Activated CD4-positive, alpha-beta T cell treated with anti-CD3 and anti-CD28 coated beads for 36 hours (primary cell): ENCODE measurements at regions not wholly inside any gene's neighbourhood (a gene's known extent, or its start where the extent isn't known, plus 50 kb on each side); places are given as distances from the start of the nearest gene placed in this dataset.

Experiments
- ATAC-seq: fragments of 200-7000 bp; cut with Tn5 transposase; one replicate; pipeline ENCODE4 v1.10.0; 2021; ENCODE audit warnings: mild to moderate bottlenecking, moderate library complexity
- CTCF ChIA-PET: fragments of 350-600 bp; sonication (Branson Sonifier 250); formaldehyde crosslinking; loops from one replicate; lab custom pipeline; 2021; ENCODE audit warnings: antibody characterized with exemption; lab: Charles Lee
- POLR2A ChIA-PET: fragments of 350-600 bp; sonication (Branson Sonifier 250); formaldehyde crosslinking; loops from one replicate; lab custom pipeline; 2021; ENCODE audit warnings: antibody characterized with exemption, inconsistent platforms; lab: Charles Lee
- DNase-seq: peaks from one replicate; pipeline ENCODE4 v3.0.0-alpha.2; 2020
- H3K27ac Mint-ChIP-seq: one replicate; pipeline ENCODE4 v1.8.0; 2021; ENCODE audit warnings: mixed read lengths
- H3K27me3 Mint-ChIP-seq: one replicate; pipeline ENCODE4 v1.8.0; 2021; ENCODE audit warnings: mixed read lengths
- H3K36me3 Mint-ChIP-seq: one replicate; pipeline ENCODE4 v1.8.0; 2021; ENCODE audit warnings: low read depth, mixed read lengths
- H3K4me1 Mint-ChIP-seq: one replicate; pipeline ENCODE4 v1.8.0; 2021; ENCODE audit warnings: mixed read lengths
- H3K4me3 Mint-ChIP-seq: one replicate; pipeline ENCODE4 v1.8.0; 2021; ENCODE audit warnings: mild to moderate bottlenecking, moderate library complexity, mixed read lengths
- H3K9me3 Mint-ChIP-seq: one replicate; pipeline ENCODE4 v1.8.0; 2021; ENCODE audit warnings: low read depth, mixed read lengths
- intact Hi-C, 2 experiments: fragments of 100-400 bp; cut with DNase I in 1 of 2; cut with micrococcal nuclease in 1 of 2; formaldehyde crosslinking; loops; one replicate each; pipeline versions ENCODE4 v1.14.2 to v1.15.1; 2022 to 2024; cut with DNase I, micrococcal nuclease

DNA sequence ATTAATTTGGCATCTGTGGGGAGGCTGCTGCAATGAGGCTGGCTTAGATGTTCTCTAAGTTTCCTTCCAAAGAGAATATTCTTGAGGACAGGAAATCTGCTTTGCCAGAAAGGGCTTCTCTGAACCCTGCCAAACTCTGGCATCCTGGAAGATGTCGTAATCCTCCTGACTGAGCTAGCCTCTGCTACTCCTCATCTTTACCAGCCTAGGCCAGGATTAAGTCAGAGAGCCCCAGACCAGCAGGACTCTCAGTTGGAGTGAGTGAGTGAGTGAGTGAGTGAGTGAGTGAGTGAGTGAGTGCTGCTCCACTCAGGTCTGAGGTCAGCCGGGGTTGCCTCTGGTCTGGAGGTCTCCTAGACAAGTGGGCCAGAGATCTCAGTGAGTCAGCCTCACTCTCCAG, 104.9 kb upstream of the SOD3 start:
- H3K36me3 Mint-ChIP-seq = no peaks in the 10 kb centered on the region
- H3K4me3 Mint-ChIP-seq = no peak overlapping the region
- POLR2A ChIA-PET = no interaction called here
- intact Hi-C loops = no loop called here
- H3K9me3 Mint-ChIP-seq = no peaks in the 10 kb centered on the region
- CTCF ChIA-PET = no interaction called here
- H3K27me3 Mint-ChIP-seq = peaks cover 8% of the 10 kb centered on the region
- no peak overlapping the region for H3K27ac Mint-ChIP-seq
- DNase-seq (no peak), ATAC-seq (no peak)
- H3K4me1 Mint-ChIP-seq = no peaks in the 10 kb centered on the region

DNA sequence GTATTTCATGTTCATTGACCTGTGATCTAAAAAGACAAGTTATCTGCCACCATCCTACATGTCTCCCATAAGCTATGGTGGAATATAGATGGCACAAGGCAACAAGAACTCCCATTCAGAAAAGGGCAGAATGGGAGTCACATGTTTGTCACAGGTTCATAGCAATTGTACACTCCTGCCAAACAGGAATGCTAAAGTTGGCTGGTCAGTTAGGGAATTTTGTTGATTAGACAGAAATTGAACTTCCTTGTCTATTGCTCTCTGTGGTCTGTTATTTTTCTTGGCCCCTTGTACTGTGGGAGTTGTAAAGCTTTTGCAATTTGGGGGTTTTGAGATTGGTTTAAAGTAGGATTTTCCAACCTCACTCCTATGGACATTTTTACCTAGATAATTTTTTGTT, 101.7 kb upstream of the SOD3 start:
- no peaks in the 10 kb centered on the region for H3K36me3 Mint-ChIP-seq
- no peak overlapping the region for H3K27ac Mint-ChIP-seq
- no peak for DNase-seq
- no peak overlapping the region for H3K4me3 Mint-ChIP-seq
- no peaks in the 10 kb centered on the region for H3K9me3 Mint-ChIP-seq
- H3K4me1 Mint-ChIP-seq = no peaks in the 10 kb centered on the region
- intact Hi-C loops = no loop called here
- ChIA-PET CTCF (no interaction called here), POLR2A (no interaction called here)
- H3K27me3 Mint-ChIP-seq = peaks cover 5% of the 10 kb centered on the region
- ATAC-seq = no peak

DNA sequence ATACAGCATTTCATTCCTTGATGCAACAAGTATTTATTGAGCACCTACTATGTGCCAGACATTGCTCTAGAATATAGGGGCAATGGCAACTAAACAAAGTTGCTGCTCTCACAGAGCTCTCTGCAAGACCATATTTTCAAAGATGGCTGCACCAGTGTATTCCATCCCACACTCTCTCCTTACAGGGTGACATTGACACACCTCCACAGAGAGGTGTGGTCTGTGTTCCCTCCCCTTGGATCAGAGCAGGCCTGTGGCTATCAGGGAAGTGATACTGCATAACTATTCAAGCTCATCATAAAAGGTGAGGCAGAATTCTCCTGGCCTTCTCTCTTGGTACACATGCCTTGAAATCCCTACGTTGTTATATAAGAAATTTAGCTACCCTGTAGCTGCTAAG, 95.3 kb upstream of the SOD3 start:
- no peak for ATAC-seq
- no peaks in the 10 kb centered on the region for H3K9me3 Mint-ChIP-seq
- CTCF ChIA-PET = no interaction called here
- intact Hi-C loops = no loop called here
- no peaks in the 10 kb centered on the region for H3K4me1 Mint-ChIP-seq
- DNase-seq = no peak
- POLR2A ChIA-PET = no interaction called here
- H3K4me3 Mint-ChIP-seq = no peak overlapping the region
- H3K36me3 Mint-ChIP-seq = no peaks in the 10 kb centered on the region
- peaks cover 2% of the 10 kb centered on the region for H3K27me3 Mint-ChIP-seq
- no peak overlapping the region for H3K27ac Mint-ChIP-seq

DNA sequence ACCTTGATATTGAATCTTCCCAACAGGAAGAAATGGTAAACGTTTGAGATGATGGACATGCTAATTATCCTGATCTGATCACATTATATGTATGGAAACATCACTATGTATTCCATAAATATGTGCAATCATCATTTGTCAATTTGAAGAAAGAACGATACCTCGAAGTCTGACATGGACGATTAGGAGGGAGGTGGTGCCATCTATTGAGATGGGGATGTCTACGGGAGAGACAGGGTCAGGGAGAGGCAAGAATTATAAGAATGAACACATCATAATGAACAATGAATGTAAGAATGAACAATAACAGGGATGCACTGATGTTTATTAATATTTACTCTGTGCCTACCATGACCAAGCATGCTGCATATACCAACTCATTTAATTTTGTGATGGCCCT, 93.7 kb upstream of the SOD3 start:
- DNase-seq (no peak), ATAC-seq (no peak)
- H3K9me3 Mint-ChIP-seq = no peaks in the 10 kb centered on the region
- H3K4me3 Mint-ChIP-seq = no peak overlapping the region
- H3K36me3 Mint-ChIP-seq = no peaks in the 10 kb centered on the region
- intact Hi-C loops = no loop called here
- H3K27ac Mint-ChIP-seq = no peak overlapping the region
- no peaks in the 10 kb centered on the region for H3K4me1 Mint-ChIP-seq
- POLR2A ChIA-PET = no interaction called here
- peaks cover 2% of the 10 kb centered on the region for H3K27me3 Mint-ChIP-seq
- CTCF ChIA-PET = no interaction called here

DNA sequence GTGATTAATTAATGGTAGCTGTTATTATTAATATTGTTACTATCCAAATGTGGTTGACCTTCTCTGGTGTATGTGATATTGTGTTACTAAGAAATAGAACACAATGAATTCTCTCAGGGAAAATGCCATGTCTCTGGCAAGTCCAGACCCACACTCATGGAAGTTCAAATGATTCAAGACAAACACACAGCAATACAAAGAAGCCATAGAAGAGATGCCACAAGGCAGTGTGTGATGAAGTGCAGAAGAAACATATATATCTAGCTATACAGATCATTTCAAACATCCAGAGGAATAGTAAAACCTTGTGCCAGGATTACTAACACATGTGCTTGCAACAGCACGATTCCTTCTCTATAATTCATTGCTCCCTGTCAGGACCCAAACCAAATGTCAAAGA, 93.1 kb upstream of the SOD3 start:
- ChIA-PET POLR2A (no interaction called here), CTCF (no interaction called here)
- DNase-seq (no peak), ATAC-seq (no peak)
- no peak overlapping the region for H3K27ac Mint-ChIP-seq
- no peaks in the 10 kb centered on the region for H3K4me1 Mint-ChIP-seq
- H3K4me3 Mint-ChIP-seq = no peak overlapping the region
- H3K36me3 Mint-ChIP-seq = no peaks in the 10 kb centered on the region
- H3K9me3 Mint-ChIP-seq = no peaks in the 10 kb centered on the region
- H3K27me3 Mint-ChIP-seq = peaks cover 2% of the 10 kb centered on the region
- intact Hi-C loops = no loop called here

DNA sequence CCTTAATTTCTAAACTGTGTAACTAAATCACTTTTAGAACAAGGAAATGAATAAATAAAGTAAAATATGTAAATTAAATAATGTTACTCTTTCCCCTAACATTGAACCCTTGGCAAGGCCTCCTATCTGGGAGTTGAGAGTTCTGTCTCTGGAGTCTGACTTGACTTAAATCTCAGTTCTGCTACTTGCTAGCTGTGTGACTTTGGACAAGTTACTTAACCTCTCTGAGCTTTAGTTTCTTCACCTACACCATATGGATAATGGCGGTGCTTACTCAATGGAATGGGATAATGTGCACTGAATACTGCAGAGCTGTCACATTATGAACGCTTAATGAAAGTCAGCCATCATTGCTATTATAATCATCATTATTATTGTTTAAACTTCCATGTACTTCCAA, 92.1 kb upstream of the SOD3 start:
- ChIA-PET POLR2A (no interaction called here), CTCF (no interaction called here)
- ATAC-seq (no peak), DNase-seq (no peak)
- Mint-ChIP-seq H3K9me3 (no peaks in the 10 kb centered on the region), H3K4me1 (no peaks in the 10 kb centered on the region), H3K27me3 (peaks cover 2% of the 10 kb centered on the region), H3K4me3 (no peak overlapping the region), H3K27ac (no peak overlapping the region), H3K36me3 (no peaks in the 10 kb centered on the region)
- intact Hi-C loops = no loop called here

DNA sequence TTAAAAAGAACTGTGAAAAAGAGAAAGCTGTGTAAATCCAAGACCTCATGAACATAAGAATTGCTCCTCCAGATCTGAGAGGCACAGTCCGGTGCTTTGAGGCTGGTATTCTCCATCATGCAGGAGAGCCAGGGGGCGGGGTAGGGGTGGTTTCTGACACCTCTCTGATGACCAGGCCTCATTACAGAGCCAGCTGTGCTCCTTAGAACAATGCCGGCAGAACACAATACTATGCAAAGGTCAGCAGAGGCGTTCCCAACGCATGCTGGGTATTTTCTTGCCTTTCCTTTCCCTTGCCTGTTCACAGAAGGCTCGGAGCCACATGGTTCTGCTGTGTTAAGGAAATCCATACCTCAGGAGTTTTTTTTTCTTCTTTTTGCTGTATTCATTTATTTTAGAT, 91.2 kb upstream of the SOD3 start:
- Mint-ChIP-seq H3K9me3 (peaks cover 2% of the 10 kb centered on the region), H3K27ac (no peak overlapping the region), H3K36me3 (no peaks in the 10 kb centered on the region), H3K4me3 (no peak overlapping the region), H3K27me3 (peaks cover 5% of the 10 kb centered on the region), H3K4me1 (no peaks in the 10 kb centered on the region)
- intact Hi-C loops = no loop called here
- DNase-seq = no peak
- no peak for ATAC-seq
- POLR2A ChIA-PET = no interaction called here
- CTCF ChIA-PET = interaction anchor here (0.7 kb wide), 1 partner anchor 16 kb away, joined by 3 read pairs; no protein-coding TSS in a partner anchor

DNA sequence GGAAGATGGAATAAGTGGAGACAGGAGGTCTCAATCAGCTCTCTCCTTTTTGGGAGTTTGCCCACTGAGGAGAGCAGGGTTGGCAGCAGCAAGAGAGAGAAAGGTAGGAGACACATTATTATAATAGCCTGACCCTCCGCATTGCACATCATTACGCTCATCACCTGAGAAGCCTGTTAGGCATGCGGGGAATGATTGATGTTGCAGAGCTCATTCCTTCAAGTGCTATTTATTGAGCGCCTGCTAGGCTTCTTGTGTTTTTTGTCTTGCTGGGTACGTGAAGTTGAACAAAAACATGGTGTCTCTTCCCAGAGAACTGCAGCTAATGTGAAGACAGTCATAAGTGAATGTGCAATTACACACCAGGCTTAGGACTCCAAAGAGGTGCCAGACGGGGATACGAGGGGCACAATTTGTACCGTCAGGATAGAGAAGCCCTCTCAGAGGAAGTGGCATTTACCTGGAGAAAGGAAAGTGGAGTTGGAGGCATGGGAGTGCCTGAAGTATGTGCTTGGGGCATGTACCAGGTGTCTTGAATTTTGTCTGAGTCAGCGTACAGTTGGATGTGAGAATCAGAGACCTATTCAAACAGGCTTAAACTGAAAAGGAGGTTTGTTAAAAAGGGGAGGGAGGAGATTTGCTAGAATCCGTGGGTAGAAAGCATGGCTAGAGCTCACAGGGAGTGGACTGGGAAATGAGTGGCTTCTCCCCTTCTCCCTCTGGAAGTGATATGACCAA, 90.2 kb upstream of the SOD3 start:
- POLR2A ChIA-PET = no interaction called here
- Mint-ChIP-seq H3K27ac (no peak overlapping the region), H3K36me3 (no peaks in the 10 kb centered on the region), H3K9me3 (peaks cover 3% of the 10 kb centered on the region), H3K4me3 (no peak overlapping the region), H3K4me1 (no peaks in the 10 kb centered on the region), H3K27me3 (peaks cover 5% of the 10 kb centered on the region)
- intact Hi-C loops = no loop called here
- no peak for DNase-seq
- CTCF ChIA-PET = no interaction called here
- ATAC-seq = no peak

DNA sequence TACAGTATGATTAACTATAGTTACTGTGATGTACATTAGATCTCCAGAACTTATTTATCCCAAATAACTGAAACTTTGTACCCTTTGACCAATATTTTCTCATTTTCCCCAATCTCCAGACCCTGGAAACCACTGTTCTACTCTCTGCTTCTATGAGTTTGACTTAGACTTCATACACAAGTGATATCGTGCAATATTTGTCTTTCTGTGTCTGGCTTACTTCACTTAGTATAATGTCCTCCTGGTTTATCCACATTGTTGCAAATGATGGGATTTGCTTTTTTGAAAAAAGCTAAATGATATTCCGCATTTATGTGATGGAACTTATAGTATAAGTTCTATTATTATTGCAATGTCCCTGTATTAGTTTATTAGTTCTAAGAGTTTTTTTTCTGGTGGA, 81.8 kb upstream of the SOD3 start:
- ChIA-PET CTCF (no interaction called here), POLR2A (no interaction called here)
- no peak for ATAC-seq
- Mint-ChIP-seq H3K4me3 (no peak overlapping the region), H3K4me1 (no peaks in the 10 kb centered on the region), H3K36me3 (peaks cover 4% of the 10 kb centered on the region), H3K9me3 (peaks cover 17% of the 10 kb centered on the region), H3K27ac (no peak overlapping the region), H3K27me3 (peaks cover 5% of the 10 kb centered on the region)
- DNase-seq = no peak
- intact Hi-C loops = no loop called here

DNA sequence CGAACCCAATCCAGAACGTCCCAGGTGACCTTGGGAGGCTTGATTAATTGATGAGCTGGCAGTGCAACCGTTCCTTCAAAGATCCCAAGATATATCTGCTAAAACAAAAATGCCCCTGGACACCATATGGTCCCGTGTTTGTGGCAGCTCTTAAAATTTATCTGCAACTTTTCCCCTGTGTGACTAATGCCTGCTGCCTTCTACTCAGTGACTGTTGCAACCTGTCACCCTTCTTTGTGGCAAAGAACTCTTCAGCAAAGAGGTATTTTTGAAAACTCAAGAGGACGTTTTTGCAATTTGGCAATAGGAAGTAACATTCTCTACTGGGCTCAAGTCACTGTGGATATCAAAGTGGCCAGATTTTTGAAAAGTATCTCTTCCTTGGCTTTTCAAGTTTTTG, 75.8 kb upstream of the SOD3 start:
- CTCF ChIA-PET = no interaction called here
- intact Hi-C loops = no loop called here
- Mint-ChIP-seq H3K27me3 (peaks cover 5% of the 10 kb centered on the region), H3K9me3 (peaks cover 9% of the 10 kb centered on the region), H3K4me1 (no peaks in the 10 kb centered on the region), H3K36me3 (peaks cover 4% of the 10 kb centered on the region), H3K4me3 (no peak overlapping the region), H3K27ac (no peak overlapping the region)
- DNase-seq = no peak
- POLR2A ChIA-PET = no interaction called here
- ATAC-seq = no peak

DNA sequence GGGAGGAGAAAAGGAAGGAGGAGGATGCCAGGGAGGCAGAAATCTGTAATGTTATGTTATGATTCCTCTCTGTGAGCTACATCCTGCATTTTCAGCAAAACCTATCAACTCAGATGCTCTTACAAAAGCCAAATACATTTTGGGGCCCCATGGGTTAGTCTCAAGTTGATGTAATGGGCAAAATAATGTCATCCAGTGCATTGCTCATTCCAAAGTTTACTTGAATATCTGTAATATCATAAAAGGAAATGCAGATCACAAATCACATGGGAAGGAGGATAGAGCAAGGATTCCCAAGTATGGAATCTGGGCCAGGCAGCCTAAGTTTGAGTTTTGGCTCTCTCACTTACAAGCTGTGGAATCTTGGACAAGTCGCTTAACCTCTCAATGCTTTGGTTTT, 74.9 kb upstream of the SOD3 start:
- intact Hi-C loops = no loop called here
- no peak for DNase-seq
- peaks cover 6% of the 10 kb centered on the region for H3K9me3 Mint-ChIP-seq
- peaks cover 2% of the 10 kb centered on the region for H3K36me3 Mint-ChIP-seq
- ATAC-seq = no peak
- no peak overlapping the region for H3K27ac Mint-ChIP-seq
- POLR2A ChIA-PET = no interaction called here
- H3K4me1 Mint-ChIP-seq = no peaks in the 10 kb centered on the region
- CTCF ChIA-PET = no interaction called here
- H3K27me3 Mint-ChIP-seq = peaks cover 5% of the 10 kb centered on the region
- H3K4me3 Mint-ChIP-seq = no peak overlapping the region

DNA sequence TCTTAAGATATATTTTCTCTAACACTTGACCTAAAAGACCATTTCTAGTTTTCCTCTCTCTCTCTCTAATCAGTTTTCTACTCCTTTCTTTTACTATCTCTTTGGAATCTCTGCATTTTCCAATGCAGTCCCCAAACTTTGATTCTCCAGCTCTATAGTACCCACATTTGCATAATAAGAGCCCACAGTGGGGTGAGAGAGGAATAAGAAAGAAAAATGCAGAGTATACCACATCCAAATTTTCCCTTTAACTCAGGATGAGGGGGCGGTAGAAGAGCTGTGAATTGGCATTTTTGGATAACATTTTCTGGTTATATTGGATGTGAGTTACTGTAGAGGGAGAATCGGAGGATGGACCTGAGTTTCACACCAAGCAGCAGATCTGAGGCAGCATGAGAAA, 74.4 kb upstream of the SOD3 start:
- H3K27me3 Mint-ChIP-seq = peaks cover 5% of the 10 kb centered on the region
- POLR2A ChIA-PET = no interaction called here
- DNase-seq (no peak), ATAC-seq (no peak)
- intact Hi-C loops = no loop called here
- CTCF ChIA-PET = interaction anchor here (0.6 kb wide), 1 partner anchor 961 kb away, joined by 3 read pairs; no protein-coding TSS in a partner anchor
- H3K27ac Mint-ChIP-seq = no peak overlapping the region
- H3K9me3 Mint-ChIP-seq = peaks cover 3% of the 10 kb centered on the region
- no peaks in the 10 kb centered on the region for H3K36me3 Mint-ChIP-seq
- H3K4me3 Mint-ChIP-seq = no peak overlapping the region
- H3K4me1 Mint-ChIP-seq = no peaks in the 10 kb centered on the region
